Transverse colon (tissue), 4 donors: ENCODE measurements at regions not wholly inside any gene's neighbourhood (a gene's known extent, or its start where the extent isn't known, plus 50 kb on each side); places are given as distances from the start of the nearest gene placed in this dataset.

ENCODE experiments used
- EP300 ChIP-seq: sonication (generic); formaldehyde crosslinking; IDR thresholded peaks from one replicate; pipeline ENCODE4 v1.6.1; 2017; ENCODE audit warnings: antibody characterized with exemption, low read depth
- POLR2A ChIP-seq: fragments of 450-650 bp; IDR thresholded peaks from one replicate; pipeline ENCODE4 v1.6.1; 2016; ENCODE audit warnings: antibody characterized with exemption, mild to moderate bottlenecking, moderate library complexity
- POLR2AphosphoS5 ChIP-seq, 3 donors: sonication (generic); formaldehyde crosslinking; IDR thresholded peaks; one replicate each; pipeline ENCODE4 v1.6.1; 2016; ENCODE audit warnings: antibody characterized with exemption in 3 of 3
- TF ChIP-seq, protein P1 (sequence below), 5 experiments: fragments of 200-600 bp in 3 of 5; fragments of 450-650 bp in 2 of 5; sonication (generic) in 3 of 5; IDR thresholded peaks; 1 replicate in 2 of 5; 2 replicates in 3 of 5; pipeline ENCODE4 v1.5.1; 2016 to 2017; ENCODE audit warnings: antibody characterized with exemption in 5 of 5, inconsistent platforms in 3 of 5, mild to moderate bottlenecking in 2 of 5, moderate library complexity in 1 of 5

DNA sequence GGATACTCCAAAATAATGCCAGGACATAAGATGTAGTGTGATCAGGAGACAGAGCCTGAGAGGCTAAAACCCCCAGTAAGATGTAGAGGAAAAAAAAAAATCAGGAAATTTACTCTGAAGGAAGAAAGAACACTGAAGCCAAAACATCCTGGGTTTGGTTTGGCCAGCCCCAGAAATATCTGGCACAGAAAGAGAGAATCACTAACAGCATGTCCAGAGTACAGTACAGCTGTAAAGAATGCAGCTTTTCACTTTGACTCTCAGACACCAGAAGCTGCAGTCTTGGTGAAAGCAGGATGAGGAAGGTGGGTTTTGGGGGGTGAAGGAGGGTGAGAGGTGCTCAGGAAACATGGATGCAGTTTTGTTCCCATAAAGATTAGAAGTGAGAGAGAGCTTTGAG is 1577.7 kb upstream of the ACVR2A start:
- TF ChIP-seq, protein P1, sequence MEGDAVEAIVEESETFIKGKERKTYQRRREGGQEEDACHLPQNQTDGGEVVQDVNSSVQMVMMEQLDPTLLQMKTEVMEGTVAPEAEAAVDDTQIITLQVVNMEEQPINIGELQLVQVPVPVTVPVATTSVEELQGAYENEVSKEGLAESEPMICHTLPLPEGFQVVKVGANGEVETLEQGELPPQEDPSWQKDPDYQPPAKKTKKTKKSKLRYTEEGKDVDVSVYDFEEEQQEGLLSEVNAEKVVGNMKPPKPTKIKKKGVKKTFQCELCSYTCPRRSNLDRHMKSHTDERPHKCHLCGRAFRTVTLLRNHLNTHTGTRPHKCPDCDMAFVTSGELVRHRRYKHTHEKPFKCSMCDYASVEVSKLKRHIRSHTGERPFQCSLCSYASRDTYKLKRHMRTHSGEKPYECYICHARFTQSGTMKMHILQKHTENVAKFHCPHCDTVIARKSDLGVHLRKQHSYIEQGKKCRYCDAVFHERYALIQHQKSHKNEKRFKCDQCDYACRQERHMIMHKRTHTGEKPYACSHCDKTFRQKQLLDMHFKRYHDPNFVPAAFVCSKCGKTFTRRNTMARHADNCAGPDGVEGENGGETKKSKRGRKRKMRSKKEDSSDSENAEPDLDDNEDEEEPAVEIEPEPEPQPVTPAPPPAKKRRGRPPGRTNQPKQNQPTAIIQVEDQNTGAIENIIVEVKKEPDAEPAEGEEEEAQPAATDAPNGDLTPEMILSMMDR (IDR thresholded peaks at IDR 0.05): no peak
- TF ChIP-seq EP300 (no peak), POLR2AphosphoS5 (IDR thresholded peaks at IDR 0.05) (no peak), POLR2A (no peak)
